ENCODE measurements at regions not wholly inside any gene's neighbourhood (a gene's known extent, or its start where the extent isn't known, plus 50 kb on each side); places are given as distances from the start of the nearest gene placed in this dataset.

GRCh38 chr6:12570461-12571030, 146.0 kb upstream of the PHACTR1 start:
- DNase-seq (ENCODE audit: low read depth): no peak
- no peak for TF ChIP-seq CTCF (IDR thresholded peaks at IDR 0.05; ENCODE audit: control insufficient read depth, insufficient read depth, low read depth, low read length, missing control alignments)
- no peak overlapping the region for H3K4me3 ChIP-seq (ENCODE audit: control insufficient read depth, low read depth, low read length)

GRCh38 chr6:12572896-12573827, 143.4 kb upstream of the PHACTR1 start:
- DNase-seq (ENCODE audit: low read depth): no peak
- no peak overlapping the region for H3K4me3 ChIP-seq (ENCODE audit: control insufficient read depth, low read depth, low read length)
- no peak for TF ChIP-seq CTCF (IDR thresholded peaks at IDR 0.05; ENCODE audit: control insufficient read depth, insufficient read depth, low read depth, low read length, missing control alignments)

- no peak for TF ChIP-seq CTCF (IDR thresholded peaks at IDR 0.05; ENCODE audit: control insufficient read depth, insufficient read depth, low read depth, low read length, missing control alignments)
- no peak overlapping the region for H3K4me3 ChIP-seq (ENCODE audit: control insufficient read depth, low read depth, low read length)
- DNase-seq (ENCODE audit: low read depth): no peak
Measured at GRCh38 chr6:12575961-12576360, 140.6 kb upstream of the PHACTR1 start.

- H3K4me3 ChIP-seq (ENCODE audit: control insufficient read depth, low read depth, low read length): no peak overlapping the region
- TF ChIP-seq CTCF (IDR thresholded peaks at IDR 0.05; ENCODE audit: control insufficient read depth, insufficient read depth, low read depth, low read length, missing control alignments): no peak
- no peak for DNase-seq (ENCODE audit: low read depth)
Measured at GRCh38 chr6:12576389-12576788, 140.2 kb upstream of the PHACTR1 start.

GRCh38 chr6:12577124-12577850, 139.3 kb upstream of the PHACTR1 start:
- DNase-seq (ENCODE audit: low read depth): no peak
- no peak for TF ChIP-seq CTCF (IDR thresholded peaks at IDR 0.05; ENCODE audit: control insufficient read depth, insufficient read depth, low read depth, low read length, missing control alignments)

GRCh38 chr6:12578097-12578496, 138.5 kb upstream of the PHACTR1 start:
- DNase-seq (ENCODE audit: low read depth): no peak
- TF ChIP-seq CTCF (IDR thresholded peaks at IDR 0.05; ENCODE audit: control insufficient read depth, insufficient read depth, low read depth, low read length, missing control alignments): no peak
- H3K4me3 ChIP-seq (ENCODE audit: control insufficient read depth, low read depth, low read length): no peak overlapping the region

More at GRCh38 chr6:12577124-12577850, 139.3 kb upstream of the PHACTR1 start:
- H3K4me3 ChIP-seq (ENCODE audit: control insufficient read depth, low read depth, low read length): no peak overlapping the region
